ENCODE measurements at regions not wholly inside any gene's neighbourhood (a gene's known extent, or its start where the extent isn't known, plus 50 kb on each side); places are given as distances from the start of the nearest gene placed in this dataset.

DNA sequence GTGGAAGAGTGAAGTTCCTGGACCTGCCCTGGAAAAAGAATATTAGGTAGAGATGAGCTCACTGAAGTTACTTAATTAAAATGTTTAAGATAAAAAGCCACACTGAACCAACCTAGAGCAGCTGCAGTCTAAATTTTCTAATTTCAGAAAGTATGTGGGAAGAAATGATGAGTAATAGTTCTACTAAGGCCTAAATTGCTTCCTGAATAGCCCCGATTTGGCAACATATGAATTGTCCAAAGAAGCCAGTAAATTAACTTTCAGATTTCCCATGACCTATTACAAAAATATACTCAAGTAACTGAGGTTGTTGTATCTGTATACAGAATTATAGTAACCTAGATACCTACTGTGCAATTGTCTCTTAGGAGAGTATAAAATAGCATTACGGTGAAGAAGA lies 312.6 kb downstream of the IPMK start:
- Mint-ChIP-seq H3K4me3 (ENCODE audit: unreplicated experiment) (no peak overlapping the region), H3K36me3 (ENCODE audit: insufficient read depth, unreplicated experiment) (no peaks in the 10 kb centered on the region), H3K4me1 (ENCODE audit: low read depth, unreplicated experiment) (peaks cover 12% of the 10 kb centered on the region), H3K27me3 (ENCODE audit: insufficient read depth, unreplicated experiment) (no peaks in the 10 kb centered on the region), H3K9me3 (ENCODE audit: unreplicated experiment) (no peaks in the 10 kb centered on the region), H3K27ac (ENCODE audit: unreplicated experiment) (no peak overlapping the region)
- no TSS peak for BruUV-seq (replicated peaks)
- intact Hi-C loops (cut with micrococcal nuclease; ENCODE audit: unreplicated experiment), result no loop called here
- Histone ChIP-seq H3K9me3 (no peaks in the 10 kb centered on the region), H3K4me3 (ENCODE audit: low read depth, low read length) (no peak overlapping the region), H3K27me3 (replicated peaks; ENCODE audit: control insufficient read depth, insufficient read depth, low read length) (no peaks in the 10 kb centered on the region), H3K4me1 (peaks cover 11% of the 10 kb centered on the region), H3K36me3 (ENCODE audit: control insufficient read depth, insufficient read depth, low read length) (no peaks in the 10 kb centered on the region)
- no peak for TF ChIP-seq CTCF (IDR thresholded peaks at IDR 0.05; ENCODE audit: insufficient read depth in 1 of 2, low read depth in 1 of 2, low read length in 1 of 2, severe bottlenecking in 1 of 2, unreplicated experiment in 1 of 2)
- ChIA-PET CTCF (no interaction called here), POLR2A (interaction anchor here (0.6 kb wide), 1 partner anchor 267 kb away, joined by 3 read pairs; no protein-coding TSS in a partner anchor)
- DNase-seq, result no peak

GRCh38 chr10:57952741-57953140 lies 315.0 kb downstream of the IPMK start:
- H3K4me3 ChIP-seq (ENCODE audit: low read depth, low read length), result no peak overlapping the region
- no peaks in the 10 kb centered on the region for H3K9me3 ChIP-seq
- Mint-ChIP-seq H3K4me3 (ENCODE audit: unreplicated experiment) (no peak overlapping the region), H3K9me3 (ENCODE audit: unreplicated experiment) (no peaks in the 10 kb centered on the region), H3K27me3 (ENCODE audit: insufficient read depth, unreplicated experiment) (no peaks in the 10 kb centered on the region), H3K36me3 (ENCODE audit: insufficient read depth, unreplicated experiment) (no peaks in the 10 kb centered on the region), H3K27ac (ENCODE audit: unreplicated experiment) (no peak overlapping the region), H3K4me1 (ENCODE audit: low read depth, unreplicated experiment) (peaks cover 6% of the 10 kb centered on the region)
- ChIA-PET POLR2A (no interaction called here), CTCF (no interaction called here)
- intact Hi-C loops (cut with micrococcal nuclease; ENCODE audit: unreplicated experiment), result no loop called here
- H3K27me3 ChIP-seq (replicated peaks; ENCODE audit: control insufficient read depth, insufficient read depth, low read length), result no peaks in the 10 kb centered on the region
- no peak for DNase-seq
- H3K36me3 ChIP-seq (ENCODE audit: control insufficient read depth, insufficient read depth, low read length), result no peaks in the 10 kb centered on the region
- BruUV-seq (replicated peaks), result no TSS peak
- H3K4me1 ChIP-seq, result no peaks in the 10 kb centered on the region; the same call in 1 of the 2 replicates
- no peak for TF ChIP-seq CTCF (IDR thresholded peaks at IDR 0.05; ENCODE audit: insufficient read depth in 1 of 2, low read depth in 1 of 2, low read length in 1 of 2, severe bottlenecking in 1 of 2, unreplicated experiment in 1 of 2)

- Mint-ChIP-seq H3K9me3 (ENCODE audit: unreplicated experiment) (no peaks in the 10 kb centered on the region), H3K4me3 (ENCODE audit: unreplicated experiment) (no peak overlapping the region), H3K27ac (ENCODE audit: unreplicated experiment) (no peak overlapping the region), H3K27me3 (ENCODE audit: insufficient read depth, unreplicated experiment) (no peaks in the 10 kb centered on the region), H3K4me1 (ENCODE audit: low read depth, unreplicated experiment) (peaks cover 6% of the 10 kb centered on the region), H3K36me3 (ENCODE audit: insufficient read depth, unreplicated experiment) (no peaks in the 10 kb centered on the region)
- Histone ChIP-seq H3K9me3 (no peaks in the 10 kb centered on the region), H3K4me3 (ENCODE audit: low read depth, low read length) (no peak overlapping the region), H3K36me3 (ENCODE audit: control insufficient read depth, insufficient read depth, low read length) (no peaks in the 10 kb centered on the region), H3K4me1 (no peaks in the 10 kb centered on the region; the same call in 1 of the 2 replicates), H3K27me3 (replicated peaks; ENCODE audit: control insufficient read depth, insufficient read depth, low read length) (no peaks in the 10 kb centered on the region)
- ChIA-PET CTCF (no interaction called here), POLR2A (no interaction called here)
- no TSS peak for BruUV-seq (replicated peaks)
- intact Hi-C loops (cut with micrococcal nuclease; ENCODE audit: unreplicated experiment), result no loop called here
- TF ChIP-seq CTCF (IDR thresholded peaks at IDR 0.05; ENCODE audit: insufficient read depth in 1 of 2, low read depth in 1 of 2, low read length in 1 of 2, severe bottlenecking in 1 of 2, unreplicated experiment in 1 of 2), result no peak
- DNase-seq, result no peak
Observed at GRCh38 chr10:57950442-57950974, 317.2 kb downstream of the IPMK start.

All from Caco-2 (cell line).